A549 (cell line): ENCODE measurements at regions not wholly inside any gene's neighbourhood (a gene's known extent, or its start where the extent isn't known, plus 50 kb on each side); places are given as distances from the start of the nearest gene placed in this dataset.

Experiments used
- ATAC-seq, 2 experiments: fragments of 200-7000 bp in 1 of 2; fragments of >200 bp in 1 of 2; cut with Nextera tagmentation in 1 of 2; cut with Tn5 transposase in 1 of 2; 3 replicates each; pipeline versions ENCODE4 v1.8.0 to v1.9.1; 2018 to 2020; ENCODE audit warnings: mild to moderate bottlenecking in 1 of 2, moderate library complexity in 1 of 2
- CTCF ChIA-PET: fragments of 300-600 bp; sonication (Branson Sonifier 250); formaldehyde crosslinking; extraction: SDS; loops from one replicate; lab custom pipeline; 2021; ENCODE audit warnings: antibody characterized with exemption, inconsistent platforms; lab: Yijun Ruan, JAX
- POLR2A ChIA-PET: fragments of 350-600 bp; formaldehyde crosslinking; extraction: SDS; loops from one replicate; lab custom pipeline; 2021; ENCODE audit warnings: antibody characterized with exemption, inconsistent platforms; lab: Yijun Ruan, JAX
- DNase-seq, 2 experiments: peaks; one replicate each; pipeline versions ENCODE4 v3.0.0 to v3.0.0-alpha.2; 2011 to 2016; ENCODE audit warnings: low read depth in 1 of 2, low spot score in 1 of 2
- FAIRE-seq: peaks from 2 replicates; lab custom pipeline; 2011; peaks lifted over from hg19 to GRCh38; lab: Jason Lieb, UNC
- H3K27ac ChIP-seq, 2 experiments: fragments of >200 bp; sonication (Bioruptor Twin); formaldehyde crosslinking; 3 replicates each; pipeline ENCODE4 v1.5.1; 2016 to 2017
- H3K4me1 ChIP-seq: fragments of >200 bp; sonication (Bioruptor Twin); formaldehyde crosslinking; 3 replicates; pipeline ENCODE4 v1.6.1; 2016
- H3K4me2 ChIP-seq: fragments of >200 bp; sonication (Bioruptor Twin); formaldehyde crosslinking; 3 replicates; pipeline ENCODE4 v1.6.1; 2016
- H3K4me3 ChIP-seq: fragments of >200 bp; sonication (Bioruptor Twin); formaldehyde crosslinking; 3 replicates; pipeline ENCODE4 v1.5.1; 2016
- H3K9me3 ChIP-seq: fragments of >200 bp; sonication (Bioruptor Twin); formaldehyde crosslinking; 3 replicates; pipeline ENCODE4 v1.6.1; 2016
- CBX2 ChIP-seq: fragments of 200-600 bp; sonication (generic); IDR thresholded peaks from 2 replicates; pipeline ENCODE4 v1.6.1; 2016; ENCODE audit warnings: low read depth, mild to moderate bottlenecking, borderline replicate concordance
- CEBPB ChIP-seq, 2 experiments: fragments of >200 bp in 1 of 2; sonication (Bioruptor Twin) in 1 of 2; formaldehyde crosslinking in 1 of 2; IDR thresholded peaks; 2 replicates each; pipeline ENCODE4 v1.6.1; 2012 to 2016
- CTCF ChIP-seq: fragments of >200 bp; sonication (Bioruptor Twin); formaldehyde crosslinking; IDR thresholded peaks from 3 replicates; pipeline ENCODE4 v1.5.1; 2016
- E2F6 ChIP-seq: IDR thresholded peaks from 2 replicates; pipeline ENCODE4 v1.6.1; 2012; ENCODE audit warnings: low read depth, borderline replicate concordance
- FOSB ChIP-seq: fragments of 250-450 bp; sonication (Bioruptor Pico); IDR thresholded peaks from 2 replicates; pipeline ENCODE4 v1.5.0; 2020; ENCODE audit warnings: mild to moderate bottlenecking, moderate library complexity
- FOSL2 ChIP-seq, 2 experiments: fragments of 450-650 bp in 1 of 2; fragments of >200 bp in 1 of 2; sonication (Bioruptor Twin) in 1 of 2; formaldehyde crosslinking; IDR thresholded peaks; 2 replicates each; pipeline versions ENCODE4 v1.5.0 to v1.6.1; 2016 to 2020; ENCODE audit warnings: mild to moderate bottlenecking in 1 of 2, moderate library complexity in 1 of 2
- FOXS1 ChIP-seq: fragments of 250-450 bp; sonication (Bioruptor Pico); IDR thresholded peaks from 2 replicates; pipeline ENCODE4 v1.5.0; 2020; ENCODE audit warnings: mild to moderate bottlenecking, moderate library complexity
- GATA3 ChIP-seq: IDR thresholded peaks from 2 replicates; pipeline ENCODE4 v1.6.1; 2012; ENCODE audit warnings: borderline replicate concordance
- HOXB13 ChIP-seq: fragments of 250-450 bp; sonication (Bioruptor Pico); IDR thresholded peaks from 2 replicates; pipeline ENCODE4 v1.5.0; 2020; ENCODE audit warnings: low read depth, mild to moderate bottlenecking, moderate library complexity
- MAZ ChIP-seq: fragments of 150-350 bp; IDR thresholded peaks from 2 replicates; pipeline ENCODE4 v1.6.1; 2014; ENCODE audit warnings: antibody characterized with exemption, low read depth, low read length, borderline replicate concordance
- MYC ChIP-seq: IDR thresholded peaks from 2 replicates; pipeline ENCODE4 v1.6.1; 2012; ENCODE audit warnings: mild to moderate bottlenecking, inconsistent platforms, low read length, improper control_type of control experiment, borderline replicate concordance
- NFE2L2 ChIP-seq: fragments of 150-350 bp; conservative IDR thresholded peaks from 2 replicates; pipeline ENCODE4 v1.6.1; 2014; ENCODE audit warnings: low read length
- PHF8 ChIP-seq: fragments of 200-600 bp; sonication (generic); IDR thresholded peaks from 2 replicates; pipeline ENCODE4 v1.6.1; 2016; ENCODE audit warnings: low read depth, mild to moderate bottlenecking, antibody characterized with exemption, moderate library complexity, borderline replicate concordance
- RAD21 ChIP-seq, 2 experiments: fragments of >200 bp in 1 of 2; sonication (Bioruptor Twin) in 1 of 2; formaldehyde crosslinking in 1 of 2; IDR thresholded peaks in 1 of 2; conservative IDR thresholded peaks in 1 of 2; 2 replicates in 1 of 2; 3 replicates in 1 of 2; pipeline ENCODE4 v1.6.1; 2012 to 2018; ENCODE audit warnings: inconsistent platforms in 1 of 2
- SMC3 ChIP-seq: fragments of >200 bp; sonication (Bioruptor Twin); formaldehyde crosslinking; IDR thresholded peaks from 3 replicates; pipeline ENCODE4 v1.6.1; 2018; ENCODE audit warnings: inconsistent platforms
- SREBF2 ChIP-seq: fragments of 450-650 bp; IDR thresholded peaks from 2 replicates; pipeline ENCODE4 v1.6.1; 2014; ENCODE audit warnings: mild to moderate bottlenecking, moderate library complexity
- WGBS: methylation state at CpG from one replicate; pipeline ENCODE4 v1.1.6; 2017; ENCODE audit errors: missing lambda C conversion rate; 5-methylcytosine and 5-hydroxymethylcytosine counted together
- TF ChIP-seq, protein P1 (sequence below): fragments of >200 bp; sonication (Bioruptor Twin); formaldehyde crosslinking; IDR thresholded peaks from 2 replicates; pipeline ENCODE4 v1.6.1; 2016

- DNase-seq, result no peak
- H3K27ac ChIP-seq, result no peak overlapping the region
- H3K4me2 ChIP-seq, result no peak overlapping the region
- no peak overlapping the region for H3K4me3 ChIP-seq
- no peak for ATAC-seq
- H3K4me1 ChIP-seq, result no peaks in the 10 kb centered on the region
- H3K9me3 ChIP-seq, result no peaks in the 10 kb centered on the region
- WGBS, result 78% methylated on average over 7 of the region's 7 CpGs
- ChIA-PET CTCF (interaction anchor here (1.1 to 2.7 kb wide), 3 partner anchors 8 to 195 kb away, joined by 3 to 5 read pairs (median 3); no protein-coding TSS in a partner anchor), POLR2A (no interaction called here)
- no peak for FAIRE-seq
- TF ChIP-seq MYC (no peak), MAZ (no peak)
Measured at GRCh38 chr3:159609625-159610024, 379.0 kb upstream of the IL12A start.

GRCh38 chr3:159616234-159616825 is 372.3 kb upstream of the IL12A start:
- no peak overlapping the region for H3K4me3 ChIP-seq
- H3K27ac ChIP-seq, result peak overlapping the region; percentile 1 to 29; a peak in 2 of 6 replicates
- H3K9me3 ChIP-seq, result no peaks in the 10 kb centered on the region
- peaks cover 27% of the 10 kb centered on the region for H3K4me1 ChIP-seq
- H3K4me2 ChIP-seq, result no peak overlapping the region
- ATAC-seq (peak; percentile 62 to 86; a peak in 4 of 6 replicates), DNase-seq (peak; percentile 34 to 67), FAIRE-seq (no peak)
- ChIA-PET CTCF (interaction anchor here (0.7 to 3.4 kb wide), 11 partner anchors 8 to 200 kb away, joined by 3 to 26 read pairs (median 5); no protein-coding TSS in a partner anchor), POLR2A (no interaction called here)
- TF ChIP-seq RAD21 (conservative IDR thresholded peaks at IDR 0.05 in 1 of 2, IDR thresholded peaks at IDR 0.05 in 1 of 2) (peak; percentile 91 to 96), SMC3 (peak; percentile 92), HOXB13 (no peak), CTCF (peak; percentile 67)
- TF ChIP-seq, protein P1, sequence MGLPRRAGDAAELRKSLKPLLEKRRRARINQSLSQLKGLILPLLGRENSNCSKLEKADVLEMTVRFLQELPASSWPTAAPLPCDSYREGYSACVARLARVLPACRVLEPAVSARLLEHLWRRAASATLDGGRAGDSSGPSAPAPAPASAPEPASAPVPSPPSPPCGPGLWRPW, result no peak
- 15% methylated on average over 7 of the region's 7 CpGs for WGBS

GRCh38 chr3:159619341-159619885 is 369.2 kb upstream of the IL12A start:
- H3K27ac ChIP-seq, result peak overlapping the region in 1 of 2 experiments; percentile 32; a peak in 2 of 6 replicates
- FAIRE-seq, result peak; percentile 74
- CTCF ChIA-PET, result interaction anchor here (1.2 to 2.0 kb wide), 3 partner anchors 15 to 384 kb away, joined by 3 to 11 read pairs (median 3); no protein-coding TSS in a partner anchor
- peak in 1 of 2 experiments; percentile 31 for DNase-seq
- no peak for TF ChIP-seq NFE2L2
- TF ChIP-seq E2F6, result no peak
- 0 out of 3 replicates have a peak, but pooled peaks have one; percentile 11 for TF ChIP-seq SMC3
- TF ChIP-seq PHF8, result no peak
- no peak for TF ChIP-seq CEBPB (IDR thresholded peaks at IDR 0.05)
- no peak for TF ChIP-seq CBX2
- TF ChIP-seq SREBF2, result no peak
- no peak for TF ChIP-seq FOSB (CRISPR knock-in tag)
- TF ChIP-seq FOXS1, result no peak
- TF ChIP-seq GATA3, result peak; percentile 68; the same call in 1 of the 2 replicates
- no peak for TF ChIP-seq RAD21 (conservative IDR thresholded peaks at IDR 0.05 in 1 of 2, IDR thresholded peaks at IDR 0.05 in 1 of 2)
- no peak for TF ChIP-seq FOSL2 (IDR thresholded peaks at IDR 0.05)
- peak; percentile 34; the same call in 1 of the 2 replicates for TF ChIP-seq FOSL2 (CRISPR knock-in tag; IDR thresholded peaks at IDR 0.05)
- no peak for TF ChIP-seq MYC
- TF ChIP-seq, all 56 proteins: peak for 3
- POLR2A ChIA-PET, result no interaction called here
- WGBS, result 42% methylated on average over 3 of the region's 3 CpGs
- Histone ChIP-seq H3K4me1 (peaks cover 35% of the 10 kb centered on the region), H3K4me2 (peak overlapping the region; percentile 37), H3K4me3 (no peak overlapping the region), H3K9me3 (no peaks in the 10 kb centered on the region)
- peak in 1 of 2 experiments; percentile 32; a peak in 3 of 6 replicates for ATAC-seq
